SIG-M5 treated with dmso at 0.1 percent for 504 hours (cell line): ENCODE measurements at regions not wholly inside any gene's neighbourhood (a gene's known extent, or its start where the extent isn't known, plus 50 kb on each side); places are given as distances from the start of the nearest gene placed in this dataset.

Experiments used
- DNase-seq: peaks from one replicate; lab custom pipeline; 2025; ENCODE audit not compliant: unreplicated experiment; lab: John Stamatoyannopoulos, UW

- no peak for DNase-seq
Measured at GRCh38 chr1:193365966-193366365, 179.6 kb upstream of the B3GALT2 start.

GRCh38 chr1:193359631-193360030 is 173.2 kb upstream of the B3GALT2 start:
- no peak for DNase-seq

DNA sequence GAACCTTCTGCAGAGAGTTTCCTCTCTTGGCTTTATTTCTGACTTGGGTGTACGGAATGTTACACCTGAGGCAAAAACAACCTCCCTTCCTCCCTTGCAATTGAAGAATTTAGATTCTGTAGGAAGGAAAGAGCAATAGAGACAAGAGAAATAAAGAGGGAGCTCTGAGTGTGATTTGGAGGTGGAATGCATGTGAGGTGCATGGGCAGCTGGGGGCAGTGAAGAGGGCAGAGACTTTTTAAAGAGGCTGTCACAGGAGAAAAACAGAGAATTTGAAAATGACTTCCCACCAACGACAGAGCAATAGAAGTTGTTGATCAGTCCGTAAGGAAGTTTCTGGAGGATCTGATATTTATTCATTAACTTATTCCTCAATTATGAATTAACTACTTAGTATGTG is 172.0 kb upstream of the B3GALT2 start:
- no peak for DNase-seq

GRCh38 chr1:193356249-193356648 is 169.8 kb upstream of the B3GALT2 start:
- no peak for DNase-seq

- peak; percentile 56 for DNase-seq
Measured at GRCh38 chr1:193355626-193356025, 169.2 kb upstream of the B3GALT2 start.

DNA sequence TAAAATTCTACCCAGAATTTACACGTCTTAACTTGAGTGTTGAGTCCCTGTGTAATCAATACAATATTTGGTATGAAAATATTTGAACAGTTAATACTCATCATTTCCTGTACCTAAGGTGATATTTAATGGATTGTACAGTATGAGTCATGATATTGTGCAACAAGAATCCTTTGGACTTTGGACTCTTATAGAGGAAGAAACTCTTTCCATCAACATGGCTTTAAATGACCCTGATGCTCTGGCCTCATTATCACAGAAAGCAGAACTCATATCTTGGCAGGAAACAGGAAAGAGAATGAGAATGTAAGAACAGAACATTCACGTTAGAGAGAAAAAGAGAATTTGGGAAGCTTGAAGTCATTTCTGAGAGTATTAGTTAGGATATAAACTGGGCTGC is 168.8 kb upstream of the B3GALT2 start:
- peak; percentile 42 for DNase-seq

DNA sequence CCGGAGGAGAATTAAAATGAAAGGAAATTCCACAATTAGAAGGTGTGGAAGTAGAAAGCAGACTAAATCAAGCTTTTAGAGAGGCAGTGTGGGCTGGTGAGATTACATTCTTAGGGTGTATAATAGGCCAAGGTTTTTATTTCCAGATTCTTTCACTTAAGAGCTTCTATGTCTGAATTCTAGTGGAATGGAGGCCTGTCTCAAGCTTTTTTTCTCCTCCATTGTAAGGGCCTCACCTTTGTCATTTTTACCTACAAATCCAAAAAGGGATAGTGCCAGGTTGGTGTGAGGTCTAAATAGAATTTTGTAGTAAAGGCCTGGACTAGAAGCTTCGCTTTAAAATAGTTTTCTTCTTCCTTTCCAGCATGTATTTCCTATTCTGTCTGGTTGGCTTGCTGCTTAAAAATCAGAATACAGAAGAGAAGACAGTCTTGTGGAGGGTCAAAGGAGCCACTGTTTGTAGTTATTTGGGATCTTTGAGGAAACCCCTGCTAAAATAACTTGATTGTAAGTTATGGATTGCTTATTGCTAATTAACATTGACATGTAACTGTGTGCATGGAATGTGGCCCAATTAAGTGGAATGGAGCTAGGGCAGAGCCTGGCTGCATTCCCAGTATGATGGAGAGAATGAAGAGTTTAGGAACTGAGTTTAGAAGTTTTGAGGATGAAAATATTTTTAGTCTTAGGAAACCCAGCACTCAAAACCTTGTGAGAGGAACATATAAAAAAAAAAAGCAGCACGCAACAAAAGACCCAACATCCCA is 162.5 kb upstream of the B3GALT2 start:
- no peak for DNase-seq

DNA sequence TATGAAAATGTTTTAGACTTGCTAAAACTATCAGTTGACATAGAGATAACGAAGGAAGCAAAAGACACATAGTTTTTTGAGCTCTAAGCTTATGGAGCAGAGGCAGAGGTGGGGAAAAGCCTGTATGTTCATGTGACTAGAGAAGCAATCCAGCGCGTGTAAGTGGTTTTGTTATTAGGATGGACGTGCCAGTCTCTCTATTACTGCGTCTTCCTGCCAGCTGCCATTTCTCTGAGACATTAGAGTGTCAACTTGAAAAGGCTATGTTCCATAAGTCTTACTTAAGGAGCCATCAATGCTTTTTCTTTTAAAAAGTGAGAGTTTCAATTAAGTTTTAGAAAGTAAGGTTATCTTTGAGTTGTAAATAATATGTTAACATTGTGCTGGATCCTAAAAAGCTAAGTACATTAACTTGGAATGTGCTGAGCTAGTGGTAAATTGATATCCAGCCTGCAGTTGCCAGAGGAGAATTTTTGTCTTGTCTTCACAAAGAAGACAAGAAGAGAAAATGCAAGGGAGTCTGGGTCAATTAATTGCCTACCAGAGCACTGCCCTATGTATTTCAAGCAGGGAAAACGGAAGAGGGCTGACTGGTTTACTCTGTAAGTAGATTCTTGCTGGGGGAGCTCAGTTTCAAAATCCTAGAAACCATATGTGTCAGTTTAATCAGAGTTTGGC is 161.8 kb upstream of the B3GALT2 start:
- DNase-seq = no peak

DNA sequence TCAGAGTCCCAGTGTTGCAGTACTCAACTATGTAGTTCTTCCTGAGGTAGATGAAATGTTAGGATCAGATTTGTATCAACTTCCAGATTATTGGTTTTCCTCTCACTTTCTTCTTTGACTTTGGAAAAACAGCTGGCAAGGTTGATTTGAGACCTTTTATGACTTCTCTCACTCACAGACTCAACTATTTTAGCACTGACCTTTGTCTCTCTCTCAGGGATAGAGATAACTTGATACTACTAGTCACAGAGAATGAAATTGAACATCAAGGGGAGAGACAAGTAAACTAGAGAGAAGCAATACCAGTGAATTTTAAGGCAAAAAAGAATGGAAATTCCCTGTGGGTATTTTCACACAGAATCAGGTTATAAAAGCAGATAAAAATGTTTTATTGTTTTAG is 159.7 kb upstream of the B3GALT2 start:
- no peak for DNase-seq

DNA sequence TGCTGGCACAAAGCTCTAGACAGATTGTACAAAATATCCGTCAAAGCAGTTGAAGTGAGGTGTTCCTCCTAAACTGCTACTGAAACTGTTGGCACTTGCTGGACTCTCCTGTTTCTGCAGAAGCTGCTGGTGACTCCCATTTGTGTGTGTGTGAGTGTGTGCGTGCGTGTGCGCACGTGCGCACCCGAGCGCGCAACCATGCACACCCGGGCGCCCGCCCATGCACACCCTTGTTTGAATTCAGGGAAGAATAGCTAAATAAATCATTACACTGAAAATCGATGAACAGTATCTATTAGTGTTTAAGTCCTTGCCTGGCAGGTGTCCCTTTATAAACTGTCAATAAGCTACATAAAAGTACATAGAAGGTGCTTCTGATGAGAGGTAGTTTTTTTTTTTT is 156.4 kb upstream of the B3GALT2 start:
- no peak for DNase-seq

DNA sequence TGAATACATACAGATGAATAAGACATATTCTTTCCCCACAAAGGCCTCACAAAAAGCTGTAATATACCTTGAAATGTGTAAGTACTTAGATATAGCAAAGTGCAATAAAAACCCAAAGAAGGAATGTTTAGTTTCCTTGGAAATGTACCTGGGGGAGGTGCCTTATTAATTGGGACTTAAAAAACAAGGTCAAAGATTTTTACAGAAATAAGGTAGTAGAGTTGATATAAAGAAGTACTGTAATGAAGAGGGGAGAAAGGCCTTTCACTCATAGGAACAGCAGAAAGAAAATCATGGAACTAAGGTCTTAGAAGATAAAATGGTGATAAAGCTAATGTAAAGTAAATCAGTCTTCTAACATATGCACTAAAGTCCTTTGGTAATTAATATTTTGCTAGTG is 153.9 kb upstream of the B3GALT2 start:
- no peak for DNase-seq

GRCh38 chr1:193339401-193339800 is 153.0 kb upstream of the B3GALT2 start:
- no peak for DNase-seq

DNA sequence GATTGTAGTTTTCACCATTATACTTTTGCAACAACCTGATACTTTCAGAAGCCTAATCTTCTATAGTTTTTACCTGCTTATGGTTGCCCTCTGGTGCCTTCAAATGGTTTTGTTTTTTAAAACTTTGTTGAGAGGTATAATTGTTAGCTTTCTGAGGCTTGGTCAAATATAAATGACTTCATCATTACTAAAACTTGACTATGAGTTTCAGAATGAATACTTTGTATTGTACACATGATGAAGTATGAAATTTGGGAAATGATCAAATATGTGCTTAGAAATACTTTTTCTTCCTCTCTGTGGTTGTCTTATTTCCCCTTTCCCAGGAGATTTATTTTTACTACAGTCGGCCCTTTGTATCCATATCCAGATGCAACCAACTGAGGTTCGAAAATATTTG is 151.8 kb upstream of the B3GALT2 start:
- peak; percentile 31 for DNase-seq

- no peak for DNase-seq
Measured at GRCh38 chr1:193335806-193336428, 149.5 kb upstream of the B3GALT2 start.

GRCh38 chr1:193333166-193333565 is 146.8 kb upstream of the B3GALT2 start:
- DNase-seq = no peak

GRCh38 chr1:193326296-193326695 is 139.9 kb upstream of the B3GALT2 start:
- no peak for DNase-seq

DNA sequence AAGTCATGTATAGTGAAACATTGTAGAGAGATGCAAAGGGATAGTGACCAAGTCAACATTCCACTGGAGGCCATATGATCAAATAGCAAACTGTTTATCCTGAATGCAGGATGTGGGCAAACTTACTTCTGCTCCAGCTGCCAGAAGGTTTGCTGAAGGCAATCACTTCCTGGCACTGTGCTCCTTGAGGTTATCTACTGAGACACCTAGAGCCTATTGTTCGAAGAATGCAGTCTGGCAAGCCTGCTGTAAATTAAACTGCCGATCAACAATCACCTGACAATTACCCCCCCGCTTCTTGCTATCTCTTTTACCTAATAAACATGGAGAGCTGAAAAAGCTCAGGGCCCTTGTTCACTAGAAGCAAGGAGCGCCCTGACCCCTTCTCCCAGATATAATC is 139.4 kb upstream of the B3GALT2 start:
- DNase-seq = no peak

- no peak for DNase-seq
Measured at GRCh38 chr1:193325042-193325441, 138.6 kb upstream of the B3GALT2 start.

GRCh38 chr1:193322211-193322610 is 135.8 kb upstream of the B3GALT2 start:
- DNase-seq = no peak

DNA sequence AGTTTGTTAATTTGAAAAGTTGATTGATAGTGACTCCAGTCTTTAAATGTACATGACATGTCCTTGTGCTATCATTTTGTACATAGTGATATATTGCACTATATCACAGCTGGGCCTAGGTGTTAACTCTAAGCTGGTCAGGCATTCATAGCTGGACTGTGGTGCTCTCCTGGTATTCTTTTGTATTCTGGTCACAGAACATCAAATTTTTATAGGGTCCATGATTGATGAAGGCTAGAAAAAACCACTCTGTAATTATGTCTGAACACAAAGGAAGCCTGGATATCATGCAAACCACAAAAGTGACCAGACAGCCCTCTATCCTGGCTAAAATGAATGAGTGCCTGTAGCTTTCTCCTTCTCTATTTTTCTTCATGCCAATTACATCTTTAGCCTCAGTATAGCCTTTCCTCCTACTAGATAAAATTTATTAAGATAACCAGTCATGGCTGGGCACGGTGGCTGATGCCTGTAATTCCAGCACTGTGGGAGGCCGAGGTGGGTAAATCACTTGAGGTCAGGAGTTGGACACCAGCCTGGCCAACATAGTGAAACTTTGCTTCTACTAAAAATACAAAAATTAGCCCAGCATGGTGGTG is 134.9 kb upstream of the B3GALT2 start:
- no peak for DNase-seq

- no peak for DNase-seq
Measured at GRCh38 chr1:193320270-193320669, 133.9 kb upstream of the B3GALT2 start.

DNA sequence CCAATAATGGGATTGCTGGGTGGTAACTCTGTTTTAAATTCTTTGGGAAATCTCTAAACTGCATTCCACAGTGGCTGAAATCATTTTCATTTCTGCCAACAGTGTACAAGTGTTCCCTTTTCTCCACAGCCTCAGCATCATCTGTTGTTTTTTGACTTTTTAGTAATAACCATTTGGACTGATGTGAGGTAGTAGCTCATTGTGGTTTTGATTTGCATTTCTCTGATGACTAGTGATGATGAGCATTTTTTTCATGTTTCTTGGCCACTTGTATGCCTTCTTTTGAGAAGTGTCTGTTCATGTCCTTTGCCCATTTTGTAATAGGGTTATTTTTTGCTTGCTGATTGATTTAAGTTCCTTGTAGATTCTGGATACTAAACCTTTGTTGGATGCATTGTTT is 131.9 kb upstream of the B3GALT2 start:
- DNase-seq = no peak
